ENCODE measurements at regions not wholly inside any gene's neighbourhood (a gene's known extent, or its start where the extent isn't known, plus 50 kb on each side); places are given as distances from the start of the nearest gene placed in this dataset.

DNA sequence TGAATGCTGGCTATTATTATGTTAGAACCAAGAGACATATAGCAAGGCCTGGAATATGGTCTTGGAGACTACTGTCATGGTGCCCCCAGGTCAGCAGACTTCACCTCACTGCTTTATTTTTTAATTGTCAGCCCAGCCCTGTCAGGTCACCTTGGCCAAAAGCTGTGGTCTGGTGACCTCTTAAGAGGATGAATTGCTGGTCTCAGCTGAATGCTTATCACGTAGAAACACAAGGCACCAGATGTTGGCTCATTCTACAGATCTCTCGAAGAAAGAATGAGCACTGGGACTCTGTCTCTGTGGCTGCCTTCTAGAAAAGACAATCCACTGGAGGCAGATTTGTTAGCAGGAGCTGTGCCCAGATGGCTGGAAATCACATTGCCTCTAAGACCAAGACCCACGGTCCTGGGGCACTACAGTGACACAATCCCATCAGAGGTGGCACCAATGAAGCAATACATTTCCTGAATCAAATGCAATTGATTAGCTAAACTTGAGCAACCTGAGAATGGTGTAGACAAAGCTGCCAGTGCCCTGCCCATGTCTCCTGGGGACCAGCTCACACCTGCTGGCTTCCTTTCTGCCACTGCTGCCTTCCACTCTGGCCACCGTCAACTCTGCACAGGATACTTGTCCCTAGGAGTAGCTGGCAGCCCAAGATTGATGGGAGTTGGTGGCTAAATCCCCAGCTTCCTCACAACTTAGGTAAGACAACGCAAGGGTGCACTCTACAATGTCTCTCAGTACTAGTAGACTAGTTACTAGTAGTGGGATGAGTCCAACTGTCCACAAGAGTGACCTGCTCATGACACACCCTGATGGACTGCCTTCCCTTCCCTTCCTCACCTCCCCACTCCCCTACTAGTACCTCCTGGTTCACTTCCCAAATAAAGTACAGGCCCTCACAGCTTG lies 384.9 kb upstream of the PROK2 start:
- TF ChIP-seq POLR2AphosphoS5 (IDR thresholded peaks at IDR 0.05; ENCODE audit: low read depth, low read length) (no peak), POLR2A (IDR thresholded peaks at IDR 0.05; ENCODE audit: low read depth, low read length) (no peak), TAF1 (IDR thresholded peaks at IDR 0.05; ENCODE audit: low read depth, low read length) (no peak)

Data from GM12891 (cell line).